HCT116 (cell line): ENCODE measurements at regions not wholly inside any gene's neighbourhood (a gene's known extent, or its start where the extent isn't known, plus 50 kb on each side); places are given as distances from the start of the nearest gene placed in this dataset.

ENCODE experiments used
- ATAC-seq: fragments of 200-7000 bp; cut with Tn5 transposase; 2 replicates; pipeline ENCODE4 v1.9.1; 2020; ENCODE audit warnings: mild to moderate bottlenecking, moderate library complexity
- BruUV-seq: library from RNA; stranded (reverse); fragments of 400-500 nt; replicated peaks from 2 replicates; lab custom pipeline; 2021; lab: Mats Ljungman, UMichigan
- CTCF ChIA-PET: fragments of 300-600 bp; sonication (Branson Sonifier 250); formaldehyde crosslinking; loops from one replicate; lab custom pipeline; 2021; ENCODE audit warnings: antibody characterized with exemption; lab: Charles Lee
- POLR2A ChIA-PET: fragments of 300-600, 350-600 bp; sonication (Branson Sonifier 250); formaldehyde crosslinking; loops from one replicate; lab custom pipeline; 2021; ENCODE audit warnings: antibody characterized with exemption; lab: Charles Lee
- RAD21 ChIA-PET, 2 experiments: fragments of 300-600 bp; sonication (Branson Sonifier 250); formaldehyde crosslinking; loops; one replicate each; lab custom pipeline; 2023; ENCODE audit warnings: low total read pairs in 2 of 2; ENCODE audit not compliant: uncharacterized antibody in 2 of 2, unreplicated experiment in 2 of 2, low non-redundant PET in 1 of 2; lab: Charles Lee
- DNase-seq: peaks from one replicate; pipeline ENCODE4 v3.0.0-alpha.2; 2010; ENCODE audit warnings: low read depth, low spot score
- H2AFZ ChIP-seq: fragments of 200-600 bp; shearing (Covaris generic), sonication (generic); 2 replicates; pipeline ENCODE4 v1.6.1; 2017; ENCODE audit warnings: low read depth, mixed run types, mixed read lengths, antibody characterized with exemption, low read length; ENCODE audit not compliant: poor library complexity, severe bottlenecking
- H3K27ac ChIP-seq: 2 replicates; pipeline ENCODE4 v1.5.1; 2012; ENCODE audit warnings: low read depth, low read length
- H3K27me3 ChIP-seq: fragments of 200-600 bp; sonication (generic); 2 replicates; pipeline ENCODE4 v1.6.1; 2016; ENCODE audit warnings: mixed run types, low read length, mixed read lengths; ENCODE audit not compliant: insufficient read depth
- H3K36me3 ChIP-seq, 2 experiments: fragments of 200-500 bp in 1 of 2; fragments of 200-600 bp in 1 of 2; sonication (Bioruptor generic) in 1 of 2; sonication (generic) in 1 of 2; 2 replicates each; pipeline versions ENCODE4 v1.5.1 to v1.6.1; 2014 to 2016; ENCODE audit warnings: low read length in 2 of 2, inconsistent platforms in 1 of 2, mixed read lengths in 1 of 2, mixed run types in 1 of 2; ENCODE audit not compliant: insufficient read depth in 2 of 2, control insufficient read depth in 1 of 2
- H3K4me1 ChIP-seq, 2 experiments: fragments of 200-600 bp in 1 of 2; sonication (generic) in 1 of 2; 2 replicates each; pipeline versions ENCODE4 v1.5.1 to v1.6.1; 2012 to 2017; ENCODE audit warnings: low read length in 2 of 2, inconsistent platforms in 1 of 2, mild to moderate bottlenecking in 1 of 2, mixed read lengths in 1 of 2, mixed run types in 1 of 2, moderate library complexity in 1 of 2; ENCODE audit not compliant: insufficient read depth in 2 of 2, control insufficient read depth in 1 of 2
- H3K4me2 ChIP-seq: fragments of 200-600 bp; sonication (generic); 2 replicates; pipeline ENCODE4 v1.6.1; 2017; ENCODE audit warnings: mixed run types, low read length, mixed read lengths
- H3K4me3 ChIP-seq, 2 experiments: fragments of 200-600 bp in 1 of 2; sonication (generic) in 1 of 2; replicated peaks in 1 of 2; 2 replicates each; pipeline ENCODE4 v1.5.1; 2011 to 2016; ENCODE audit warnings: low read length in 2 of 2, control low read depth in 1 of 2, low read depth in 1 of 2, mild to moderate bottlenecking in 1 of 2, mixed read lengths in 1 of 2, mixed run types in 1 of 2
- H3K79me2 ChIP-seq: fragments of 200-600 bp; sonication (generic); 2 replicates; pipeline ENCODE4 v1.6.1; 2017; ENCODE audit warnings: mild to moderate bottlenecking, mixed run types, low read length, moderate library complexity, mixed read lengths; ENCODE audit not compliant: insufficient read depth
- H3K9ac ChIP-seq: fragments of 200-600 bp; sonication (generic); 2 replicates; pipeline ENCODE4 v1.6.1; 2016; ENCODE audit warnings: low read length, mixed read lengths
- H3K9me2 ChIP-seq: fragments of 200-600 bp; sonication (generic), shearing (Covaris generic); 2 replicates; pipeline ENCODE4 v1.6.1; 2017; ENCODE audit warnings: mixed run types, mild to moderate bottlenecking, moderate library complexity; ENCODE audit not compliant: insufficient read depth
- H3K9me3 ChIP-seq, 2 experiments: fragments of 200-500 bp in 1 of 2; fragments of 200-600 bp in 1 of 2; sonication (Bioruptor generic) in 1 of 2; sonication (generic) in 1 of 2; 2 replicates each; pipeline ENCODE4 v1.6.1; 2014 to 2017; ENCODE audit warnings: low read length in 2 of 2, mixed read lengths in 2 of 2, inconsistent platforms in 1 of 2, low read depth in 1 of 2, mild to moderate bottlenecking in 1 of 2, mixed run types in 1 of 2, moderate library complexity in 1 of 2; ENCODE audit not compliant: control insufficient read depth in 1 of 2, insufficient read depth in 1 of 2
- H4K20me1 ChIP-seq: fragments of 200-600 bp; sonication (generic), shearing (Covaris generic); 2 replicates; pipeline ENCODE4 v1.6.1; 2017; ENCODE audit warnings: mixed run types, mild to moderate bottlenecking, moderate library complexity; ENCODE audit not compliant: insufficient read depth
- CTCF ChIP-seq, 3 experiments: fragments of 200-600 bp in 1 of 3; sonication (generic) in 1 of 3; IDR thresholded peaks in 2 of 3; conservative IDR thresholded peaks in 1 of 3; 2 replicates each; pipeline ENCODE4 v1.5.1; 2012 to 2017; ENCODE audit warnings: low read depth in 2 of 3, low read length in 2 of 3, antibody characterized with exemption in 1 of 3, borderline replicate concordance in 1 of 3, control low read depth in 1 of 3, mild to moderate bottlenecking in 1 of 3, mixed read lengths in 1 of 3, mixed run types in 1 of 3, moderate library complexity in 1 of 3; ENCODE audit not compliant: insufficient read depth in 1 of 3
- RAD21 ChIP-seq: IDR thresholded peaks from 2 replicates; pipeline ENCODE4 v1.6.1; 2012; ENCODE audit warnings: low read depth, mild to moderate bottlenecking
- REST ChIP-seq: IDR thresholded peaks from 2 replicates; pipeline ENCODE4 v1.6.1; 2012; ENCODE audit warnings: low read depth
- YY1 ChIP-seq: IDR thresholded peaks from 2 replicates; pipeline ENCODE4 v1.6.1; 2011; ENCODE audit warnings: low read length, low read depth, moderate library complexity, mild to moderate bottlenecking; ENCODE audit not compliant: insufficient replicate concordance; ENCODE audit errors: extremely low read depth
- intact Hi-C: fragments of 100-400 bp; cut with micrococcal nuclease; formaldehyde crosslinking; loops from 2 replicates; pipeline ENCODE4 v1.10.0; 2022

GRCh38 chrX:51148848-51149247 lies 183.8 kb upstream of the NUDT10 start:
- ChIA-PET POLR2A (no interaction called here), CTCF (interaction anchor here (0.8 to 2.1 kb wide), 10 partner anchors 10 to 457 kb away, joined by 3 to 22 read pairs (median 5); no protein-coding TSS in a partner anchor), RAD21 (no interaction called here)
- H2AFZ ChIP-seq = no peak overlapping the region
- ATAC-seq (peak; percentile 72), DNase-seq (peak; percentile 19)
- H3K9me2 ChIP-seq = no peaks in the 10 kb centered on the region
- H3K79me2 ChIP-seq = no peaks in the 10 kb centered on the region
- intact Hi-C loops = loop anchor here (10.0 kb wide), 1 partner anchor 276 kb away; no protein-coding TSS in a partner anchor
- TF ChIP-seq YY1 (no peak), RAD21 (peak; percentile 53), REST (no peak), CTCF (IDR thresholded peaks at IDR 0.05 in 2 of 3, conservative IDR thresholded peaks at IDR 0.05 in 1 of 3; ENCODE audit: borderline replicate concordance in 1 of 3, insufficient read depth in 1 of 3, low read depth in 2 of 3, low read length in 2 of 3) (peak; percentile 14 to 27 (median 25); a peak in 2 of 6 replicates)
- no peak overlapping the region for H3K27ac ChIP-seq
- H3K9me3 ChIP-seq = no peaks in the 10 kb centered on the region
- H3K36me3 ChIP-seq = no peaks in the 10 kb centered on the region
- no peaks in the 10 kb centered on the region for H3K4me1 ChIP-seq
- H3K4me2 ChIP-seq = no peak overlapping the region
- H3K27me3 ChIP-seq = no peaks in the 10 kb centered on the region
- no peak overlapping the region for H3K9ac ChIP-seq
- H3K4me3 ChIP-seq = no peak overlapping the region
- H4K20me1 ChIP-seq = no peaks in the 10 kb centered on the region; the same call in 1 of the 2 replicates
- no TSS peak for BruUV-seq
